Embryonic facial prominence (tissue), 1 donor: ENCODE measurements at regions not wholly inside any gene's neighbourhood (a gene's known extent, or its start where the extent isn't known, plus 50 kb on each side); places are given as distances from the start of the nearest gene placed in this dataset.
A peak's percentile ranks its signal among the peaks of the same experiment; 100 is the strongest.
"Not testable (repeated sequence)": the region's sequence is repeated elsewhere in the genome, so short reads cannot be mapped to it uniquely, and the experiment has no call there.

Experiments
- DNase-seq: peaks from one replicate; pipeline ENCODE4 v3.0.0-alpha.2; 2016; ENCODE audit errors: extremely low spot score

DNA sequence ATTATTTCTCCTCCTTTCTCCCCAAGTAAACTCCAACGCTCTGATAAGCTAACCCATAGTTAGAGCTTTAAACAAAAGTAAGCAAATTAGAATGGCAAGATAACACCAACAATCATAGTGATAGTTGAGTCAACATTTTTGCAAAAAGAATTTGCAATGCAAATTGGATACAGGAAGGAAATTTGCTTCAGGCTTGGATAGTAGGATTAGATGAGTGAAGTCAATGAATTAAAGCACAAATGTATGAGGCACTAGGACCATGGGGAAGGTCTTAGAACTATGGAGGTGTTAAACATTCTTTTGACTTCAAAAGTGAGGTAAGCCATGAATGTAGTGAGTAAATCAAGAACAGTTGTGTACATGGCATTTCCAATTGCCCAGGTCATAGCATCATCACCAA, 289.8 kb upstream of the GRAMD2B start:
- DNase-seq, result no peak

GRCh38 chr5:126137891-126138280, 285.3 kb upstream of the GRAMD2B start:
- no peak for DNase-seq

DNA sequence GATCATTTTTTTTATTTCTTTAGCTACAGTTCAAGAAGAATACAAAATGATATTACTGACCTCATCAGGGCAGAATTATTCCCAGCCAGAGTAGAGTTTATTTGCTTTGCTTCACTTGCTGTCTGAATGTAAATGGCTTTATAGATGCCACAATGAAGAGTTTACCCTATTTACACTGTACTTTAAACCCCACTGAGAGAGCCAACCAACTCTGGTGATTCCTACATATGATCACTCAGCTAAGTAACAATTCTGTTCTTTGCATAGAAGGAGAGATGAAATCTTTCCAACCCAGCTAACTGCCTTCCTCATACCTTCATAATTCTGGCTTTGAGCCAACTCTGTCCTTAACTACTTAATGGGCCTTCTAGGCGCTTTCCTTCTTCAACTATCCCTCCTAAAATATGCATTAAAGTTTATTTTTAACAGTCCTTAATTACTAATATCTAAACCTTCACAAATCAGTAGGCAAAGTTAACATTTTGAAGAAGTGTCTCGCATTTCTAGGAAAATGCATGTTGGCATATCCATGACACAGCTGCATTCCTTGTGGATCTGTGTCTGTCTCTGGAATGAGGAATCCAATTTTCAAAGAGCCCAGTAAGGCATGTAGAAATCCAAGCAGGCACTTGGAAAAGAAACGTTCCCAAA, 284.8 kb upstream of the GRAMD2B start:
- no peak for DNase-seq

DNA sequence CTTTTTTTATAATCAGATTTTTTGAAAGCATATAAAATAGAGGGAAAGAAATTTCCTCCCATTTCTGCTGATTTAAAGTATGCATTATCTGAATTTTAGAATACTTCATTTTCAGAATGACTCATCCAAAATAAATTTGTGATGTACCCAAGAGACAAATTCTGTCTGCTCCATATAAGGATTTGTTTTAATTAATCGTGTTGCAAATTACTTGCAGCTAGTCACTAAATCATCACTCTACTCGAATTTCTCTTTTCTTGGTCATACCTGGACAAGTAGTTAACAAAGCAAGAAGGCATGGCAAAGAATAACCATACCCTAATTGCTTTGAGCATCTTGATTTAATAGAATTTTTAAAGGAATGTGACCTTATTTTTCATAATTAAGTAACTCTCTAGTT, 284.1 kb upstream of the GRAMD2B start:
- DNase-seq, result no peak

DNA sequence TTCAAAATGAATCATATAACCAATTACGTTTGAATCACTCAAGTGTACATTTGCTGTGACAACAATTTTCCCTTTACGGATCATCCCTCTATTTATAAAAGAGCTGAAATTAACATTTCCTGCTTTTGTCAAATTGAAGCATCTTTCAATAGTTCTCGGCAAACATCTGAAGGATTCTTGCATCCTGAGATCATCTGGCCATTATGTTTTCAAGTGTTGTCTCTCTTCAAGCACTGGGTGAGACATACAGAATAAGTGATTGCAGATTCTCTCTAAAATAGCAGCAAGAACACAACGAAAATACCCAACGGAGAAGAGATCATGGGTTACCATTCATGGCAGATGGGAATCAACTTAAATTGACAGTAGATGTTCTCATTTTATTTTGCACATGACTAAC, 283.4 kb upstream of the GRAMD2B start:
- DNase-seq, result peak; percentile 51

- no peak for DNase-seq
These were observed 279.6 kb upstream of the GRAMD2B start for GRCh38 chr5:126143622-126144021.

DNA sequence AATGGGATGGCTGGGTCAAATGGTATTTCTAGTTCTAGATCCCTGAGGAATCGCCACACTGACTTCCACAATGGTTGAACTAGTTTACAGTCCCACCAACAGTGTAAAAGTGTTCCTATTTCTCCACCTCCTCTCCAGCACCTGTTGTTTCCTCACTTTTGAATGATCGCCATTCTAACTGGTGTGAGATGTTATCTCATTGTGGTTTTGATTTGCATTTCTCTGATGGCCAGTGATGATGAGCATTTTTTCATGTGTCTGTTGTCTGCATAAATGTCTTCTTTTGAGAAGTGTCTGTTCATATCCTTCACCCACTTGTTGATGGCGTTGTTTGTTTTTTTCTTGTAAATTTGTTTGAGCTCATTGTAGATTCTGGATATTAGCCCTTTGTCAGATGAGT, 272.9 kb upstream of the GRAMD2B start:
- not testable (repeated sequence) for DNase-seq

GRCh38 chr5:126155298-126155697, 267.9 kb upstream of the GRAMD2B start:
- not testable (repeated sequence) for DNase-seq

- no peak for DNase-seq
These were observed 256.8 kb upstream of the GRAMD2B start for GRCh38 chr5:126166368-126166767.

DNA sequence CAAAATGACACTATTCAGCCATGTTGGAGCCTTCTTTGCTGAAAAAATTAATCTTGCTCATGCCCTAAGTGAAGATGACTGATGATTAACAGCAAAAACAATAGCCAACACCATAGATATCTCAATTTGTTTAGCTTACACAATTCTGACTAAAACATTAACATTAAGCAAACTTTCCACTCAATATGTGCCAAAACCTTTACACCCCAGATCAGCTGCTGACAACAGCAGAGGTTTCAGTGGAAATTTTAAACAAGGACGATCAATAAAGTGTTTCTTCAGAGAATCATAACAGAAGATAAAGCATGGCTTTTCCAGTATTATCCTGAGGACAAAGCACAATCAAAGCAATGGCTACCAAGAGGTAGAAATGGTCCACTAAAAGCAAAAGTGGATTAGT, 254.4 kb upstream of the GRAMD2B start:
- DNase-seq, result no peak

DNA sequence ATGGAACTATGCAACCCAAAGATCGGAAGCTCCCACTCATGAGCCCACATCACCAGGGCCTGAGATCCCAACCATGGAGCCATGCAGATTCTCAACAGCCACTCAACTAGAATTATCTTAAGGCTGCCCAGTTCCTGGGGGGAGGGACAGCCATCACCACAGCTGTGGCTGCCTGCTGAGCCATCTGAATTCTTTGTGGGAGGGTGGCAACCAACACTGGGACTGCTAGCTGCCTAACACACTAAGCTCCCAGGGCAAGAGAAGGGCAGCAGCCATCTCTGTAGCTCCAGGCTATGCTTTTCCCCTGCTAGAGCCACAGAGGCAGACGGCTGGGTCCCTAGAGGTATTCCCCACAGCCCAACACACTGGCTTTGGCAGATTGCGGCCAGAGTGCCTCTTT, 251.3 kb upstream of the GRAMD2B start:
- no peak for DNase-seq

DNA sequence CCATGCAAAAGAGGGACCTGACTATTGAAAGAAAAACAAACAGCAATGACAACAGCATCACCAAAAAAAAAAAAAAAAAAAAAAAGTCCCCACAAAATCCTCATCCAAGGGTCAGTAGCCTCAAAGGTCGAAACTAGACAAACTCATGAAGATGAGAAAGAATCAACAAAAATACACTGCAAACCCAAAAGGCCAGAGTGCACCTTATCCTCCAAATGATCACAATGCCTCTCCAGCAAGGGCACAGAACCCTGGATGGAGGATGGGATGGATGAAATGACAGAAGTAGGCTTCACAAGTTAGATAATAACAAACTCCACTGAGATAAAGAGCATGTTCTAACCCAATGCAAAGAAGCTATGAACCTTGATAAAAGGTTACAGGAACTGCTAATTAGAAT, 250.4 kb upstream of the GRAMD2B start:
- no peak for DNase-seq

- no peak for DNase-seq
These were observed 244.7 kb upstream of the GRAMD2B start for GRCh38 chr5:126178521-126178920.

- DNase-seq, result no peak
These were observed 240.1 kb upstream of the GRAMD2B start for GRCh38 chr5:126182971-126183695.

GRCh38 chr5:126184474-126184873, 238.7 kb upstream of the GRAMD2B start:
- DNase-seq, result no peak

GRCh38 chr5:126186210-126186609, 237.0 kb upstream of the GRAMD2B start:
- DNase-seq, result no peak

GRCh38 chr5:126188804-126189203, 234.4 kb upstream of the GRAMD2B start:
- no peak for DNase-seq

GRCh38 chr5:126189231-126189630, 234.0 kb upstream of the GRAMD2B start:
- DNase-seq, result no peak

DNA sequence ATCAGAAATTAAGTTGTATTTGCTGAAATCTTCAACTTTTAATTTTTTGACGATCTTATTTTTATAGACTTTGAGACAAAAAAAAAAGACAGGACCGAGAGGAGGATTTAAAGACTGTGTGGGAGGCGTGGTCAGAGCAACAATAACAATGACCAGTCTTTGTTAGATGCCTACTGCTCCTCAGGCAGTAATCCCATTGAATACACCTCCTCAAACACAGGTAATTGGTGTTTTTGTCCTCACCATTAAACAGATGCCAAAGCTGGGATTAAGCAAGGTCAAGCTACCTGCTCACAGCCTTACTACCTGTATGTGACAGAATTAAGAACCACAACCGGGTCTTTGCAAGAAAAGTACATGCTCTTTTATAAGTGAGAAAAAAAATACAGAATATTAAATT, 233.3 kb upstream of the GRAMD2B start:
- no peak for DNase-seq

- no peak for DNase-seq
These were observed 231.0 kb upstream of the GRAMD2B start for GRCh38 chr5:126192226-126192625.

DNA sequence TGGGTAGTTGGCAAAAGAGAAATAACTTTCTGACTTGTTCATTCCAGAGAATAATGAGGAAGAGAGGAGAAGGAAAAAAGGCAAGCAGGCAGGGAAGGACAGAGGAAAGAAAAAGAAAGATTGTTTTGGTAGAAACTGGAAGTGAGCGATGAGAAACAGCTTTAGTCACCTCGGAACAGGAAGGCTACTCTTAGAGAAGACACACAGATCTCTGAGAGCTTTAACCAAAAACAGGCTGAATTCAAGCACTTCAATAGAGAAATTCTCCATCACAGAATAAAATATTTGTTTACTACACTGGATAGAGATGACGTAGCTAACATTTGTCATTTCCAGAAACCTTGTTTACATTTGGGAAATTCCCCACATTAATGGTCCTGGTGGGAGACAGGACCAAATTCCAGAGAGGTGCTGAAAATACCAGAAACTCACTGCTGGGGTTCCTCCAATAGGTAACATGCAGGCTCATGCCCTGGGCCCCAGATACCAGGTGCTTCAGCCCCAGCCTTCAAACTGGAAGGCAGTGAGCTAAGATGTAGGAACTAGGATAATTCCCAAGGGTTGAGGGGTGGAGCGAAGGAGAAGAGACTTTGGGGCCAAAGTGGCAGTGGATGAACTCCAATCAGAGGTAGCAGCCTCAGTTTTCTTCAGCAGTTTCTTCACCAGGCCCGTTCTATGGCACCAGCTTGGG, 227.7 kb upstream of the GRAMD2B start:
- no peak for DNase-seq

DNA sequence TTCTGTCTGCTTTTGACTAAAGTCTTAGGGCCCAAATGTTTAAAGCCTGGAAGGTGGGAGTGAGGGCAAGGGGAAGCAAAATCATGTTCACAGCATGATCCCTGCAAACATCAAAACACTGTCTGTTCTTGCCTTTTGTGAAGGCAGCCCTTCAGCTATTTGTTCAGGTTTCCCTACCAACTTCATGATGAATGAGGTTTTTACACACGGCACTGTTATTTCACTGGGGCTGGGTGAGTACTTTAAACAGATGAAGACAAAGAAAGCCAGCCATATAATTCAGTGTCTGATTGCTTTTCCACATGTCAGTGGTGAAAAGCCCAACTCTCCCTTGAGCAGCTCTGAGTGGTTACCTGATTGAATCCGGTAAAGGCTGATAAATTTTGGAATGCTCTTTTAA, 224.7 kb upstream of the GRAMD2B start:
- no peak for DNase-seq

GRCh38 chr5:126199467-126199866, 223.7 kb upstream of the GRAMD2B start:
- no peak for DNase-seq
